Posterior cingulate gyrus (tissue), 11 donors: ENCODE measurements at regions not wholly inside any gene's neighbourhood (a gene's known extent, or its start where the extent isn't known, plus 50 kb on each side); places are given as distances from the start of the nearest gene placed in this dataset.
"Not testable (repeated sequence)": the region's sequence is repeated elsewhere in the genome, so short reads cannot be mapped to it uniquely, and the experiment has no call there.

Source experiments
- DNase-seq, 10 donors: peaks; one replicate each; pipeline versions ENCODE4 v3.0.0 to v3.0.0-alpha.2; 2020 to 2021; ENCODE audit warnings: mixed read lengths in 3 of 10
- intact Hi-C: fragments of 100-400 bp; cut with DNase I; formaldehyde crosslinking; loops from one replicate; pipeline ENCODE4 v1.15.1; 2023

- intact Hi-C loops: no loop called here
- DNase-seq: no peak
Observed at GRCh38 chr20:48532028-48532427, 295.8 kb downstream of the PREX1 start.

- intact Hi-C loops: no loop called here
- DNase-seq: no peak
Observed at GRCh38 chr20:48531505-48531904, 296.3 kb downstream of the PREX1 start.

- intact Hi-C loops: no loop called here
Observed at GRCh38 chr20:48530957-48531356, 296.8 kb downstream of the PREX1 start.

GRCh38 chr20:48528346-48528745 is 299.5 kb downstream of the PREX1 start:
- DNase-seq: peak in 1 of 10 donors; percentile 77
- intact Hi-C loops: no loop called here

More at GRCh38 chr20:48530957-48531356, 296.8 kb downstream of the PREX1 start:
- peak in 1 of 10 donors; percentile 72 for DNase-seq

GRCh38 chr20:48527771-48528170 is 300.0 kb downstream of the PREX1 start:
- intact Hi-C loops: no loop called here
- peak in 1 of 10 donors; percentile 72 for DNase-seq

- intact Hi-C loops: no loop called here
- DNase-seq: peak in 1 of 10 donors; percentile 44
Observed at GRCh38 chr20:48526936-48527335, 300.9 kb downstream of the PREX1 start.

GRCh38 chr20:48525400-48525799 is 302.4 kb downstream of the PREX1 start:
- intact Hi-C loops: no loop called here
- DNase-seq: no peak

- intact Hi-C loops: no loop called here
- peak in 1 of 10 donors; percentile 55 for DNase-seq
Observed at GRCh38 chr20:48524582-48524981, 303.2 kb downstream of the PREX1 start.

GRCh38 chr20:48523191-48523995 is 304.4 kb downstream of the PREX1 start:
- intact Hi-C loops: no loop called here
- peak in 1 of 10 donors; percentile 8 for DNase-seq

- intact Hi-C loops: no loop called here
- DNase-seq: peak in 1 of 10 donors; percentile 59
Observed at GRCh38 chr20:48521121-48521520, 306.7 kb downstream of the PREX1 start.

GRCh38 chr20:48516196-48516595 is 311.6 kb downstream of the PREX1 start:
- peak in 7 of 10 donors; percentile 13 to 89 (median 37) for DNase-seq
- intact Hi-C loops: loop anchor here (2.0 kb wide), 1 partner anchor 621 kb away; no protein-coding TSS in a partner anchor

- intact Hi-C loops: not testable (repeated sequence)
- peak in 1 of 10 donors; percentile 2 for DNase-seq
Observed at GRCh38 chr20:48514577-48514976, 313.2 kb downstream of the PREX1 start.

GRCh38 chr20:48512539-48512938 is 315.3 kb downstream of the PREX1 start:
- intact Hi-C loops: not testable (repeated sequence)
- DNase-seq: peak in 1 of 10 donors; percentile 1

GRCh38 chr20:48505066-48505465 is 322.7 kb downstream of the PREX1 start:
- peak in 1 of 10 donors; percentile 2 for DNase-seq
- intact Hi-C loops: not testable (repeated sequence)

- intact Hi-C loops: no loop called here
- peak in 1 of 10 donors; percentile 42 for DNase-seq
Observed at GRCh38 chr20:48503166-48503815, 324.5 kb downstream of the PREX1 start.

- peak in 1 of 10 donors; percentile 26 for DNase-seq
- intact Hi-C loops: no loop called here
Observed at GRCh38 chr20:48502758-48503157, 325.0 kb downstream of the PREX1 start.

GRCh38 chr20:48502016-48502415 is 325.8 kb downstream of the PREX1 start:
- peak in 1 of 10 donors; percentile 13 for DNase-seq
- intact Hi-C loops: no loop called here

GRCh38 chr20:48500900-48501299 is 326.9 kb downstream of the PREX1 start:
- DNase-seq: peak in 1 of 10 donors; percentile 46
- intact Hi-C loops: not testable (repeated sequence)

- DNase-seq: peak in 2 of 10 donors; percentile 2 to 4
- intact Hi-C loops: not testable (repeated sequence)
Observed at GRCh38 chr20:48498939-48499338, 328.9 kb downstream of the PREX1 start.

- intact Hi-C loops: not testable (repeated sequence)
- peak in 2 of 10 donors; percentile 10 for DNase-seq
Observed at GRCh38 chr20:48498125-48498524, 329.7 kb downstream of the PREX1 start.

GRCh38 chr20:48493966-48494365 is 333.8 kb downstream of the PREX1 start:
- intact Hi-C loops: no loop called here
- peak in 2 of 10 donors; percentile 65 to 67 for DNase-seq
